ENCODE measurements at regions not wholly inside any gene's neighbourhood (a gene's known extent, or its start where the extent isn't known, plus 50 kb on each side); places are given as distances from the start of the nearest gene placed in this dataset.

DNA sequence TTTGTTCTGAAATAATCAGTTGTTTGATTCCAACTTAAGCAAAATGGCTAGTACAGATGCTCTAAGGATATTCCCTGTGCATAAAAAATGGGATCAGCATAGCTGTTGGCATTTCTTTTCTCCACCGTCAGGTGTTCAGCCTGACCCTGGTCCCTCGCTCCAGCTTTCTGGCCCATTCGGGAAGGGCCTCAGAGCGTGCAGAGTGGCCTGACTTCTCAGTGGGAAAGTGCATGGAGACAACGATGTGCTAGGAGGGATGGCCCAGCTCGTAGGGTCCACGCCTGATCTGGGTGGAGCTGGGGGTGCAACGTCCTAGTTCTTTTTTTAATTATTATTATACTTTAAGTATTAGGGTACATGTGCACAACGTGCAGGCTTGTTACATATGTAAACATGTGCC lies 319.1 kb upstream of the IRX4 start:
- no peak for TF ChIP-seq EGR1 (IDR thresholded peaks at IDR 0.05; ENCODE audit: low read depth)
- TF ChIP-seq, protein P1, sequence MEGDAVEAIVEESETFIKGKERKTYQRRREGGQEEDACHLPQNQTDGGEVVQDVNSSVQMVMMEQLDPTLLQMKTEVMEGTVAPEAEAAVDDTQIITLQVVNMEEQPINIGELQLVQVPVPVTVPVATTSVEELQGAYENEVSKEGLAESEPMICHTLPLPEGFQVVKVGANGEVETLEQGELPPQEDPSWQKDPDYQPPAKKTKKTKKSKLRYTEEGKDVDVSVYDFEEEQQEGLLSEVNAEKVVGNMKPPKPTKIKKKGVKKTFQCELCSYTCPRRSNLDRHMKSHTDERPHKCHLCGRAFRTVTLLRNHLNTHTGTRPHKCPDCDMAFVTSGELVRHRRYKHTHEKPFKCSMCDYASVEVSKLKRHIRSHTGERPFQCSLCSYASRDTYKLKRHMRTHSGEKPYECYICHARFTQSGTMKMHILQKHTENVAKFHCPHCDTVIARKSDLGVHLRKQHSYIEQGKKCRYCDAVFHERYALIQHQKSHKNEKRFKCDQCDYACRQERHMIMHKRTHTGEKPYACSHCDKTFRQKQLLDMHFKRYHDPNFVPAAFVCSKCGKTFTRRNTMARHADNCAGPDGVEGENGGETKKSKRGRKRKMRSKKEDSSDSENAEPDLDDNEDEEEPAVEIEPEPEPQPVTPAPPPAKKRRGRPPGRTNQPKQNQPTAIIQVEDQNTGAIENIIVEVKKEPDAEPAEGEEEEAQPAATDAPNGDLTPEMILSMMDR (IDR thresholded peaks at IDR 0.05 in 2 of 3, conservative IDR thresholded peaks at IDR 0.05 in 1 of 3; ENCODE audit: borderline replicate concordance in 1 of 3, insufficient read depth in 1 of 3, low read depth in 2 of 3, low read length in 2 of 3): no peak
- no peak for TF ChIP-seq SIN3A (IDR thresholded peaks at IDR 0.05; ENCODE audit: low read depth)

Measured in HCT116 (cell line).